Activated naive CD4-positive, alpha-beta T cell treated with anti-CD3 and anti-CD28 coated beads, Interleukin-2, amount 50 U/mL, for 72 hours (primary cell): ENCODE measurements at regions not wholly inside any gene's neighbourhood (a gene's known extent, or its start where the extent isn't known, plus 50 kb on each side); places are given as distances from the start of the nearest gene placed in this dataset.
"Not testable (repeated sequence)": the region's sequence is repeated elsewhere in the genome, so short reads cannot be mapped to it uniquely, and the experiment has no call there.

Source experiments
- ATAC-seq, 2 donors: fragments of 150-1000 bp; cut with Tn5 transposase; 2 replicates each; pipeline ENCODE4 v1.10.0; 2021; ENCODE audit warnings: mild to moderate bottlenecking in 2 of 2, moderate library complexity in 2 of 2
- DNase-seq, 2 donors: peaks; one replicate each; pipeline ENCODE4 v3.0.0; 2021 to 2022; ENCODE audit warnings: low spot score in 2 of 2
- H3K27ac Mint-ChIP-seq, 2 donors: one replicate each; pipeline ENCODE4 v1.8.0; 2022; ENCODE audit warnings: mild to moderate bottlenecking in 2 of 2, mixed read lengths in 2 of 2
- H3K36me3 Mint-ChIP-seq, 2 donors: one replicate each; pipeline ENCODE4 v1.8.0; 2022; ENCODE audit warnings: mixed read lengths in 2 of 2
- H3K9me3 Mint-ChIP-seq, 2 donors: one replicate each; pipeline ENCODE4 v1.8.0; 2022; ENCODE audit warnings: mixed read lengths in 2 of 2

- Mint-ChIP-seq H3K36me3 (no peaks in the 10 kb centered on the region), H3K9me3 (peaks cover 0 to 5% of the 10 kb centered on the region in 2 donors), H3K27ac (no peak overlapping the region)
- DNase-seq (no peak), ATAC-seq (no peak)
Observed at GRCh38 chr2:39872748-39873147, 93.7 kb upstream of the THUMPD2 start.

DNA sequence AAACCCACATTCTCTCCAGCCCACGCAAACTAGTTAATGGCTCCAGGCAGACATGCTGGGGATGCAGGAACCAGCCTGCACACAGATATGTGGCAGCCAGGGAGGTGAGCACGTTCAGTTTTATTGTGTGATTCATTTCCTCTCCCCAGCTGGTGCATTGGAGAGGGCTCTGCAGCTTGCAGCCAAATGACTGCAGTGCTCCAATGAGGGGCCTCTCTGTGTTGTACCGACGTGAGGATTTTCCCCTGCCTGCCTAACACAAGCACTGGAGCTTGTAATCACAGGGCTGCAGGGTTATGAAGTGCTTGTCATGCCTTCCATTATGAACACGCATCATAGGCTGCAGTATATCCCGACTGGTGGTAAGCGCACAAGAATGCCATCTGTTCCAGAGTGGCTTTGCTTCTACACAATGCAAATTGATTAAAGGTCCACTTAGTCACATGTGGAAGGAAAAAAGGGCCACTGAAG lies 92.3 kb upstream of the THUMPD2 start:
- ATAC-seq (no peak), DNase-seq (no peak)
- Mint-ChIP-seq H3K36me3 (no peaks in the 10 kb centered on the region), H3K9me3 (no peaks in the 10 kb centered on the region), H3K27ac (no peak overlapping the region)

- Mint-ChIP-seq H3K27ac (no peak overlapping the region), H3K9me3 (no peaks in the 10 kb centered on the region), H3K36me3 (no peaks in the 10 kb centered on the region)
- ATAC-seq (no peak), DNase-seq (no peak)
Observed at GRCh38 chr2:39870871-39871270, 91.8 kb upstream of the THUMPD2 start.

DNA sequence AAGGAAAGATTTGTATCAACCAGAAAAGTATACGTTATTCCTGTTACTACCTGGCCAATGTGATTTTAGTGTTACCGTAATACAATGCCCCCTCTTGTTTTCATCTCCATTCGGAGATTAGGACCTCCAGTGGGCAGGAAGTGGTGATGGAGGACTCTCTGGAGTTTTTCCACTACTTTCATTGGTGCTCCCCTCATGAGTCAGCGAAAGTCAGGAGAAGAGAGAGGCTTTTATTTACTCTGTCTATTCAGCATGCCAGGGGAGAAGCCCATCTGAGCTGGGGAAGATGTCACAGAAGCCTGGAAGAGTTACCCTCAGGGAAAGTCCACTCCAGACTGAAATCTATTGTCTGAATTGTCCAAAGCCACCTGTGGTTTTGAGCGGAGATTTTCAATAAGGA lies 88.2 kb upstream of the THUMPD2 start:
- no peak overlapping the region for H3K27ac Mint-ChIP-seq
- no peaks in the 10 kb centered on the region for H3K36me3 Mint-ChIP-seq
- no peak for ATAC-seq
- H3K9me3 Mint-ChIP-seq, result peaks cover 4% of the 10 kb centered on the region in 2 donors
- no peak for DNase-seq

- no peak for DNase-seq
- Mint-ChIP-seq H3K36me3 (no peaks in the 10 kb centered on the region), H3K9me3 (peaks cover 4% of the 10 kb centered on the region in 2 donors), H3K27ac (no peak overlapping the region)
- ATAC-seq, result no peak
Observed at GRCh38 chr2:39865751-39866150, 86.7 kb upstream of the THUMPD2 start.

DNA sequence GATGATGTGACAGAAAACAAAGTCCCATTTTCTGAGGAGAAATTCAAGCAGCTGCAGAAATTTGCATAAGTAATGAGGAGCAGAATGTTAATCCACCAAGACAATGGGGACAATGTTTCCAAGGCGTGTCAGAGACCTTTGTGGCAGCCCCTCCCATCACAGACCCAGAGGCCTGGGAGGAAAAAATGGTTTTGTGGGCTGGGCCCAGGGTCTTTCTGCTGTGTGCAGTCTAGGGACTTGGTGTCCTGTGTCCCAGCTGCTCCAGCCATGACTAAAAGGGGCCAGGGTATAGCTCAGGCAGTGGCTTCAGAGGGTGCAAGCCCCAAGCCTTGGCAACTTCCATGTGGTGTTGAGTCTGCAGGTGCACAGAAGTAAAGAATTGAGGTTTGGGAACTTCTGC lies 84.6 kb upstream of the THUMPD2 start:
- not testable (repeated sequence) for H3K27ac Mint-ChIP-seq, ATAC-seq, H3K9me3 Mint-ChIP-seq, DNase-seq, H3K36me3 Mint-ChIP-seq

GRCh38 chr2:39860538-39860937 lies 81.5 kb upstream of the THUMPD2 start:
- H3K36me3 Mint-ChIP-seq, result no peaks in the 10 kb centered on the region
- no peak overlapping the region for H3K27ac Mint-ChIP-seq
- no peak for ATAC-seq
- DNase-seq, result no peak
- peaks cover 4% of the 10 kb centered on the region in 2 donors for H3K9me3 Mint-ChIP-seq

DNA sequence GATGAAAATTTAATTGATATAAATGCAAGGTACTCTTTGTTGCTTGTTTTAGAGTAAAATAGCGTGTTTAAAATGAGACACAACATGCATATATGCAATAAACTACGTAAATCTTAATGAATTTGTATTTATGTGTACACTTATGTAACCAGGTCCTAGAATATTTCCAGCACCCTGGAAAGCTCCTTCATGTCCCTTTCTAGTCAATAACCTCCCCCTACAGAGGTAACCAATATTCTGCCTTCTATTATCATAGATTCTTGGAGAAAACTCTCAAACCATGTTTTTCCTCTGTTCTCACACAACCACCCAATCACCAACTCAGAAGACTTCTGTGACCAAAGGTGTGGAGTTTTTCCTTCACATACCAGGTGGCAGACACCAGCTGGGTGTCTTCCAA lies 79.6 kb upstream of the THUMPD2 start:
- Mint-ChIP-seq H3K9me3 (peaks cover 4% of the 10 kb centered on the region in 2 donors), H3K27ac (no peak overlapping the region), H3K36me3 (no peaks in the 10 kb centered on the region)
- no peak for DNase-seq
- ATAC-seq, result no peak

GRCh38 chr2:39855856-39856255 lies 76.8 kb upstream of the THUMPD2 start:
- no peak overlapping the region for H3K27ac Mint-ChIP-seq
- no peaks in the 10 kb centered on the region for H3K9me3 Mint-ChIP-seq
- ATAC-seq, result no peak
- DNase-seq, result no peak
- H3K36me3 Mint-ChIP-seq, result no peaks in the 10 kb centered on the region

GRCh38 chr2:39854771-39855170 lies 75.7 kb upstream of the THUMPD2 start:
- DNase-seq, result no peak
- Mint-ChIP-seq H3K36me3 (no peaks in the 10 kb centered on the region), H3K27ac (no peak overlapping the region), H3K9me3 (no peaks in the 10 kb centered on the region)
- ATAC-seq, result no peak

DNA sequence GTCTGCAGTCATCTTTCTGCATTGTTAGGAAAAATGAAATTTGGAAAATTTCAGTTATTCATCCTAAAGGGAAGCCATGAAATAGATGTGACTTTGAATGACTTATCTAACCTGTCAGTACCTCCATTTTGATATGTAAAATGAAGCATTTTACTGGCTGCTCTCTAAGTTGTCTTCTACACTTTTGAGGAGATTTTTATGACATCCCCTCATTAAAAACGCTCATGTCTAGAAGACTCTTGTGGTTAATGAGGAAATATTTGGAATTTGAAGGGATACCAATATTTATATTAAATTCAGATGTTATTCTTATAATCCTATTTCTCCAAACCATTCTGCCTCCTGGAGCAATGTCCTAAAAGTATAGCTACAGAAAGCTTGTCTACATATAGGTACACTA lies 73.8 kb upstream of the THUMPD2 start:
- no peak for ATAC-seq
- no peak overlapping the region for H3K27ac Mint-ChIP-seq
- no peaks in the 10 kb centered on the region for H3K9me3 Mint-ChIP-seq
- DNase-seq, result no peak
- H3K36me3 Mint-ChIP-seq, result no peaks in the 10 kb centered on the region

DNA sequence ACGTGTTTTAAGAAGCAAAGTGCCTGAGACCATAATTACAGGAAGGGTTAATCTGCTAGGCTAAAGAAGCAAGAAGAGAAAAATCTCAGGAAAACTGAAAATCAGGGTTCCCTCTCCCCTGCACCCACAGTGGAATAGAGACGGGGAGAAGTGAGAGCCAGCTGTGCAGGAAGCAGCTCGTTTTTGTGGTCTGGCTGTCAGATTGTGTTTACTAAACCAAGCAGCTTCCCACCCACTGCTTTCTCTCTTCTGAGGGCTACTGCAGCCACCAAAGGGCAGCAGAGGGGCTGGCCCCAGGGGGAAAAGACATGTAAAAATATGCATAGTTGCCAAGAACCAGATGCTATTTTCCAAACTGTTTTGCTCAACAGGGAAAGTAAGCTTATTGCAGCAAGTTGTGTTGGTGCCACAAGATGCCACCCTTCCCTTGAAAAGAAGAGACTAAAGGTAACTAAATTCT lies 72.6 kb upstream of the THUMPD2 start:
- ATAC-seq (no peak), DNase-seq (no peak)
- no peaks in the 10 kb centered on the region for H3K36me3 Mint-ChIP-seq
- no peak overlapping the region for H3K27ac Mint-ChIP-seq
- H3K9me3 Mint-ChIP-seq, result no peaks in the 10 kb centered on the region

- ATAC-seq (no peak), DNase-seq (no peak)
- Mint-ChIP-seq H3K27ac (no peak overlapping the region), H3K9me3 (no peaks in the 10 kb centered on the region), H3K36me3 (no peaks in the 10 kb centered on the region)
Observed at GRCh38 chr2:39851251-39851650, 72.2 kb upstream of the THUMPD2 start.

DNA sequence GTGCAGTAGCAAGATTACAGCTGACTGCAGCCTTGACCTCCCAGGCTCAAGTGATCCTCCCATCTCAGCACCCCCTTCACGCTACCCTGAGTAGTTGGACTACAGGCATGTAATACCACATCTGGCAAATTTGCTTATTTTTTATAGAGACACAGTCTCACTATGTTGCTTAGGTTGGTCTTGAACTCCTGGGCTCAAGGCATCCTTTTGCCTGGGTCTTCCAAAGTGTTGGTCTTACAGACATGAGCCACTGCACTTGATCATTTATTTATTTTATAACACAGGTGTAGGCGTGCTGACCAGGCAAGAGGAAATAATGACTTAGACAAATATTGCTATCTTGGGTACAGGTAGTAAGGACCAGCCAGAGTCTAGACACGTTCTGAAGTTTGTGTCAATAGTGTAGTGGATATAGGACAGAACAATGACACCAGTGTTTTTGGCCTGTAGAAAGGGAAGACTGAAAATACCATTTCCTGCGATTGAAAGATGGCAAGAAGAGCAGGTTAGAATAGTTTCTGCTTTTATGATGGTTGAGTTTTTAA lies 71.0 kb upstream of the THUMPD2 start:
- Mint-ChIP-seq H3K36me3 (no peaks in the 10 kb centered on the region), H3K9me3 (no peaks in the 10 kb centered on the region), H3K27ac (no peak overlapping the region)
- no peak for ATAC-seq
- no peak for DNase-seq

DNA sequence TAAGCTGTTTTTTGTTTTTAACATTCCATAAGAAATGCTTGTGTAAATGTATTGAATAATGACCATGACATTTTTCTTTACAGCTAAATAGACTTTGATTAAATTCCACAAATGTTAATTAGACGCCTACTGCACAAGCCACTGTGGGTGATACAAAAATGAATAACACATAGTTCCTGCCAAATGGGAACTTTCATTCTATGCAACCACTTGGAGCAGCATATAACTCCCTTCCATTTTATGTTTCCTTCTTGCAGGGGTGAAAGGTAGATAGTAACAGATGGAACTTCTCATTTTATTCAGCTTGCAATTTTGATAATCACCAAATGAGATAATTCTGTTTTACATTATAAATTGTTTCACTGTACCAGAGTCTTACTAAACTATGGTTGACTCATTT lies 70.0 kb upstream of the THUMPD2 start:
- Mint-ChIP-seq H3K9me3 (no peaks in the 10 kb centered on the region), H3K36me3 (no peaks in the 10 kb centered on the region), H3K27ac (no peak overlapping the region)
- no peak for DNase-seq
- no peak for ATAC-seq

- DNase-seq, result no peak
- no peaks in the 10 kb centered on the region for H3K9me3 Mint-ChIP-seq
- ATAC-seq, result no peak
- H3K27ac Mint-ChIP-seq, result no peak overlapping the region
- H3K36me3 Mint-ChIP-seq, result no peaks in the 10 kb centered on the region
Observed at GRCh38 chr2:39845460-39846146, 66.5 kb upstream of the THUMPD2 start.

DNA sequence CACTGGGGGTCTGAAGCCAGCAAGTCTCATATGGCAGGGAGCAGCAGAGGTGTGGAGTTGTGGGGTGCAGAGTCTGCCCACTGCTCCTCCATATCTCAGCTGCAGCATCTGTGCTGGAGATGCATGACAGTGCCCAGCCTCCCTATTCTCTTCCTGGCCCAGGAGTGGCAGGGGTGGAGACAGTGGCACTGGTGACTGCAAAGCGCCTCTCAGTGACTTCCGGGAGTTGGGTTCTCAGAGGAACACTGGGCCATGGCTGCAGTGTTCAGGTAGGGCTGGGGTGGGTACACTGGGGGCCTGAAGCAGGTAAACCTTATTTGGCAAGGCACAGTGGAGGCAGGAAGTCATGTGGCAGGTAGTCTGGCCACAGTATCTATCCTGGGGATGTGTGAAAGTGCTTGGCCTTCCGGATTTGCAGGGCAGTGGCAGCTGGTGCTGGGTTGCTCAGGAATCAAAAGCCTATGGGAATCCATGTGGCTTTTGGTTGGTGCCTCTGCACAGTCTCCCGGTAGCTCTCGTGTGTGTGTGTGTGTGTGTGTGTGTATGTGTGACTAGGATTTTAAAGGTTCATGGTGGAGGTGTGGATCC lies 60.3 kb upstream of the THUMPD2 start:
- ATAC-seq (no peak), DNase-seq (no peak)
- Mint-ChIP-seq H3K36me3 (peaks cover 6% of the 10 kb centered on the region in 2 donors), H3K27ac (no peak overlapping the region), H3K9me3 (peaks cover 0 to 8% of the 10 kb centered on the region in 2 donors)

- no peak for ATAC-seq
- no peak for DNase-seq
- H3K36me3 Mint-ChIP-seq, result peaks cover 6% of the 10 kb centered on the region in 2 donors
- H3K9me3 Mint-ChIP-seq, result peaks cover 0 to 8% of the 10 kb centered on the region in 2 donors
- H3K27ac Mint-ChIP-seq, result no peak overlapping the region
Observed at GRCh38 chr2:39838589-39838988, 59.5 kb upstream of the THUMPD2 start.
